ENCODE measurements at regions not wholly inside any gene's neighbourhood (a gene's known extent, or its start where the extent isn't known, plus 50 kb on each side); places are given as distances from the start of the nearest gene placed in this dataset.

DNA sequence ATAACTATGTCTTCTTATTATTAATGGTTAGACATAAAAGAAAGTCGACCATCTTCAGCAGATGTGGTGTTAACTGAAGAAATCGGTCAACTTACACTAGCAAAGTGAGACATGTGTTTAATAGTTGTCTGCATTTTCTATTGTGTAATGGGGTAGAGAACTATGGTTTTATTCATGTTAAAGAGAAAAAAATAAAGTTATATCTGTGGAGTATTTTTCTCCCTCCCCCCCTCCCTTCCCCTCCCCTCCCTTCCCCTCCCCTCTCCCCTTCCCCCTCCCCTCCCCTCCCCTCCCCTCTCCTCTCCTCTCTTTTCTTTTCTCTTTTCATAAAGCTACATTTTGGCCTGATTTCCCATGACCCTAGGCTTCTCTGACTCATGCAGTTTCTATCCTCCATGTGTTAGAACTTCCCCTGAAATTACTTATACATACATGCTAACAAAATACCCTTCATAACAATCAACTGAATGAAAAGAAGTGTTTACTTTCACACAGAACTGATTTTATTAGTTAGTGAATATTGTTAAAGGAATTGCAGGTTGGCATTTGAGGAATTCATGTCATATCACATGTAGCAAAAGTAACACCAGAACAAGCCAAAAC lies 1431.0 kb upstream of the ATXN8OS start:
- no peak for TF ChIP-seq NRF1 (IDR thresholded peaks at IDR 0.05; ENCODE audit: low read depth, low read length)
- TF ChIP-seq, protein P1, sequence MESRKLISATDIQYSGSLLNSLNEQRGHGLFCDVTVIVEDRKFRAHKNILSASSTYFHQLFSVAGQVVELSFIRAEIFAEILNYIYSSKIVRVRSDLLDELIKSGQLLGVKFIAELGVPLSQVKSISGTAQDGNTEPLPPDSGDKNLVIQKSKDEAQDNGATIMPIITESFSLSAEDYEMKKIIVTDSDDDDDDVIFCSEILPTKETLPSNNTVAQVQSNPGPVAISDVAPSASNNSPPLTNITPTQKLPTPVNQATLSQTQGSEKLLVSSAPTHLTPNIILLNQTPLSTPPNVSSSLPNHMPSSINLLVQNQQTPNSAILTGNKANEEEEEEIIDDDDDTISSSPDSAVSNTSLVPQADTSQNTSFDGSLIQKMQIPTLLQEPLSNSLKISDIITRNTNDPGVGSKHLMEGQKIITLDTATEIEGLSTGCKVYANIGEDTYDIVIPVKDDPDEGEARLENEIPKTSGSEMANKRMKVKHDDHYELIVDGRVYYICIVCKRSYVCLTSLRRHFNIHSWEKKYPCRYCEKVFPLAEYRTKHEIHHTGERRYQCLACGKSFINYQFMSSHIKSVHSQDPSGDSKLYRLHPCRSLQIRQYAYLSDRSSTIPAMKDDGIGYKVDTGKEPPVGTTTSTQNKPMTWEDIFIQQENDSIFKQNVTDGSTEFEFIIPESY (IDR thresholded peaks at IDR 0.05; ENCODE audit: borderline replicate concordance, low read depth): no peak
- no peak for TF ChIP-seq SIN3A (IDR thresholded peaks at IDR 0.05; ENCODE audit: borderline replicate concordance, low read depth, low read length)
- TF ChIP-seq CHD2 (IDR thresholded peaks at IDR 0.05; ENCODE audit: low read length, partially characterized antibody): no peak
- TF ChIP-seq CTCF (IDR thresholded peaks at IDR 0.05): no peak
- no peak for TF ChIP-seq YY1 (IDR thresholded peaks at IDR 0.05; ENCODE audit: low read depth)
- no peak for TF ChIP-seq RCOR1 (IDR thresholded peaks at IDR 0.05; ENCODE audit: low read length)
- no peak for TF ChIP-seq RAD21 (IDR thresholded peaks at IDR 0.05; ENCODE audit: low read length)
- TF ChIP-seq EP300 (IDR thresholded peaks at IDR 0.05; ENCODE audit: borderline replicate concordance in 1 of 2, low read depth in 1 of 2, low read length in 1 of 2): no peak
- no peak for TF ChIP-seq GABPA (IDR thresholded peaks at IDR 0.05; ENCODE audit: low read depth)

Data from SK-N-SH (cell line).